H1 (cell line): ENCODE measurements at regions not wholly inside any gene's neighbourhood (a gene's known extent, or its start where the extent isn't known, plus 50 kb on each side); places are given as distances from the start of the nearest gene placed in this dataset.

ENCODE experiments used
- BRCA1 ChIP-seq: IDR thresholded peaks from 2 replicates; pipeline ENCODE4 v1.6.1; 2012; ENCODE audit warnings: low read depth, low read length, improper control_type of control experiment
- CBX5 ChIP-seq: fragments of 300-800, 300-1000 bp; sonication (generic); IDR thresholded peaks from 2 replicates; pipeline ENCODE4 v1.7.1; 2016; ENCODE audit warnings: antibody characterized with exemption, low read length, low read depth
- CHD1 ChIP-seq: IDR thresholded peaks from 2 replicates; pipeline ENCODE4 v1.6.1; 2012; ENCODE audit warnings: low read depth, low read length, improper control_type of control experiment
- CHD2 ChIP-seq: IDR thresholded peaks from 2 replicates; pipeline ENCODE4 v1.6.1; 2012; ENCODE audit warnings: low read length, improper control_type of control experiment
- EP300 ChIP-seq, 2 experiments: IDR thresholded peaks; 1 replicate in 1 of 2; 2 replicates in 1 of 2; pipeline ENCODE4 v1.6.1; 2011 to 2012; ENCODE audit warnings: low read depth in 2 of 2, low read length in 2 of 2, mild to moderate bottlenecking in 2 of 2, borderline replicate concordance in 1 of 2, inconsistent platforms in 1 of 2, moderate library complexity in 1 of 2
- NRF1 ChIP-seq: IDR thresholded peaks from 2 replicates; pipeline ENCODE4 v1.6.1; 2011; ENCODE audit warnings: mild to moderate bottlenecking, low read depth, low read length, improper control_type of control experiment
- POLR2A ChIP-seq, 2 experiments: IDR thresholded peaks; 1 replicate in 1 of 2; 2 replicates in 1 of 2; pipeline ENCODE4 v1.6.1; 2011; ENCODE audit warnings: low read depth in 2 of 2, low read length in 2 of 2, mild to moderate bottlenecking in 2 of 2; ENCODE audit errors: control extremely low read depth in 1 of 2
- POLR2AphosphoS5 ChIP-seq: IDR thresholded peaks from 2 replicates; pipeline ENCODE4 v1.6.1; 2011; ENCODE audit warnings: low read depth, low read length
- RFX5 ChIP-seq: IDR thresholded peaks from 2 replicates; pipeline ENCODE4 v1.6.1; 2011; ENCODE audit warnings: low read depth, low read length, improper control_type of control experiment, borderline replicate concordance
- SP1 ChIP-seq: IDR thresholded peaks from 2 replicates; pipeline ENCODE4 v1.6.1; 2011; ENCODE audit warnings: low read depth, low read length
- SUZ12 ChIP-seq: fragments of 200-600 bp; sonication (generic); IDR thresholded peaks from 2 replicates; pipeline ENCODE4 v1.6.1; 2012; ENCODE audit warnings: mild to moderate bottlenecking, inconsistent platforms, low read length, moderate library complexity, mixed read lengths
- YY1 ChIP-seq: IDR thresholded peaks from 2 replicates; pipeline ENCODE4 v1.6.1; 2011; ENCODE audit warnings: low read depth, mild to moderate bottlenecking, low read length
- TF ChIP-seq, protein P1 (sequence below), 3 experiments: IDR thresholded peaks; 1 replicate in 2 of 3; 2 replicates in 1 of 3; pipeline versions ENCODE4 v1.5.1 to v1.6.1; 2011; ENCODE audit warnings: low read length in 3 of 3, mild to moderate bottlenecking in 3 of 3, inconsistent platforms in 2 of 3, low read depth in 1 of 3, moderate library complexity in 1 of 3; ENCODE audit not compliant: insufficient read depth in 1 of 3; ENCODE audit errors: control extremely low read depth in 1 of 3
- TF ChIP-seq, protein P2 (sequence below): IDR thresholded peaks from 2 replicates; pipeline ENCODE4 v1.6.1; 2012; ENCODE audit warnings: low read length, inconsistent platforms

GRCh38 chr14:83478741-83479140, 1945.1 kb upstream of the SEL1L start:
- TF ChIP-seq, protein P1, sequence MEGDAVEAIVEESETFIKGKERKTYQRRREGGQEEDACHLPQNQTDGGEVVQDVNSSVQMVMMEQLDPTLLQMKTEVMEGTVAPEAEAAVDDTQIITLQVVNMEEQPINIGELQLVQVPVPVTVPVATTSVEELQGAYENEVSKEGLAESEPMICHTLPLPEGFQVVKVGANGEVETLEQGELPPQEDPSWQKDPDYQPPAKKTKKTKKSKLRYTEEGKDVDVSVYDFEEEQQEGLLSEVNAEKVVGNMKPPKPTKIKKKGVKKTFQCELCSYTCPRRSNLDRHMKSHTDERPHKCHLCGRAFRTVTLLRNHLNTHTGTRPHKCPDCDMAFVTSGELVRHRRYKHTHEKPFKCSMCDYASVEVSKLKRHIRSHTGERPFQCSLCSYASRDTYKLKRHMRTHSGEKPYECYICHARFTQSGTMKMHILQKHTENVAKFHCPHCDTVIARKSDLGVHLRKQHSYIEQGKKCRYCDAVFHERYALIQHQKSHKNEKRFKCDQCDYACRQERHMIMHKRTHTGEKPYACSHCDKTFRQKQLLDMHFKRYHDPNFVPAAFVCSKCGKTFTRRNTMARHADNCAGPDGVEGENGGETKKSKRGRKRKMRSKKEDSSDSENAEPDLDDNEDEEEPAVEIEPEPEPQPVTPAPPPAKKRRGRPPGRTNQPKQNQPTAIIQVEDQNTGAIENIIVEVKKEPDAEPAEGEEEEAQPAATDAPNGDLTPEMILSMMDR (IDR thresholded peaks at IDR 0.05; ENCODE audit: control extremely low read depth in 1 of 3, insufficient read depth in 1 of 3, low read depth in 1 of 3, low read length in 3 of 3) = no peak
- TF ChIP-seq BRCA1 = no peak
- TF ChIP-seq CBX5 = no peak
- TF ChIP-seq, protein P2, sequence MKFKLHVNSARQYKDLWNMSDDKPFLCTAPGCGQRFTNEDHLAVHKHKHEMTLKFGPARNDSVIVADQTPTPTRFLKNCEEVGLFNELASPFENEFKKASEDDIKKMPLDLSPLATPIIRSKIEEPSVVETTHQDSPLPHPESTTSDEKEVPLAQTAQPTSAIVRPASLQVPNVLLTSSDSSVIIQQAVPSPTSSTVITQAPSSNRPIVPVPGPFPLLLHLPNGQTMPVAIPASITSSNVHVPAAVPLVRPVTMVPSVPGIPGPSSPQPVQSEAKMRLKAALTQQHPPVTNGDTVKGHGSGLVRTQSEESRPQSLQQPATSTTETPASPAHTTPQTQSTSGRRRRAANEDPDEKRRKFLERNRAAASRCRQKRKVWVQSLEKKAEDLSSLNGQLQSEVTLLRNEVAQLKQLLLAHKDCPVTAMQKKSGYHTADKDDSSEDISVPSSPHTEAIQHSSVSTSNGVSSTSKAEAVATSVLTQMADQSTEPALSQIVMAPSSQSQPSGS = no peak
- TF ChIP-seq POLR2AphosphoS5 = no peak
- TF ChIP-seq CHD2 = no peak
- TF ChIP-seq SUZ12 = no peak
- no peak for TF ChIP-seq POLR2A (IDR thresholded peaks at IDR 0.05; ENCODE audit: control extremely low read depth in 1 of 2, low read depth in 2 of 2, low read length in 2 of 2)
- no peak for TF ChIP-seq YY1
- TF ChIP-seq EP300 (IDR thresholded peaks at IDR 0.05; ENCODE audit: borderline replicate concordance in 1 of 2, low read depth in 2 of 2, low read length in 2 of 2) = no peak
- no peak for TF ChIP-seq CHD1
- no peak for TF ChIP-seq RFX5
- no peak for TF ChIP-seq SP1
- no peak for TF ChIP-seq NRF1
